ENCODE measurements at regions not wholly inside any gene's neighbourhood (a gene's known extent, or its start where the extent isn't known, plus 50 kb on each side); places are given as distances from the start of the nearest gene placed in this dataset.

DNA sequence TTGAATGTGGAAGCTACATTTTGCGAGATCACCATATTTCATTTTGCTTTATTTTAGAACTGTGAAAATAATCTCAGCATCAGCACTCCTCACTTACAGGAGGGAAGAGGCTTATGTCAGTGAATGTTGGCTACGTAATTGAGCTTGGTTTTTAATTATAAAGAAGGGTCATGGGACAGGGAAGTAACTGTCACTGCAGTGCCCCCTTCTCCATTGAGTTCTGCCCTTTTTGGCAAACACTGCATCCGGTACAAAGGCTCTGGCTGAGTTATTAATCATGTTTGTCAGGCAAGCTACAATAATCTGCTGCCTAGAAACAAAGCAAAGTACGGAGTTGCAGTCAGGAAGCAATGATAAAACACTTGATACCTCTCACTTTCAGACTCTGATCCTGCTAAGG lies 546.7 kb downstream of the SNAPC1 start:
- FAIRE-seq (no peak), ATAC-seq (no peak), DNase-seq (ENCODE audit: low spot score) (no peak)
- WGBS (ENCODE audit: low lambda C conversion rate): 6% methylated on average over 4 of the region's 4 CpGs
- no peak overlapping the region for H3K4me2 ChIP-seq (ENCODE audit: low read depth, low read length)
- H3K27me3 ChIP-seq (ENCODE audit: control insufficient read depth in 1 of 2, insufficient read depth in 2 of 2, low read length in 2 of 2): no peaks in the 10 kb centered on the region
- H3K9me3 ChIP-seq (ENCODE audit: low read length): peaks cover 26% of the 10 kb centered on the region
- no peaks in the 10 kb centered on the region for H3K79me2 ChIP-seq (ENCODE audit: insufficient read depth, low read length)
- H3K4me3 ChIP-seq (replicated peaks in 1 of 3; ENCODE audit: insufficient read depth in 1 of 3, low read depth in 2 of 3, low read length in 3 of 3): no peak overlapping the region
- in situ Hi-C loops (cut with HindIII; ENCODE audit: extremely low pct_ligation_motif_present, low pct_unique_long_range_greater_than_20kb): no loop called here
- no peak for TF ChIP-seq ZNF124 (CRISPR knock-in tag; IDR thresholded peaks at IDR 0.05)
- TF ChIP-seq TEAD3 (CRISPR knock-in tag; optimal IDR thresholded peaks at IDR 0.05; ENCODE audit: borderline replicate concordance): no peak
- TF ChIP-seq ZNF724P (CRISPR knock-in tag; IDR thresholded peaks at IDR 0.05; ENCODE audit: borderline replicate concordance): no peak
- no peak for TF ChIP-seq ZIK1 (CRISPR knock-in tag; IDR thresholded peaks at IDR 0.05; ENCODE audit: borderline replicate concordance, low read depth)
- no peak for TF ChIP-seq AGO2 (optimal IDR thresholded peaks at IDR 0.05; ENCODE audit: low read depth, low read length)
- TF ChIP-seq RCOR2 (CRISPR knock-in tag; IDR thresholded peaks at IDR 0.05): no peak
- TF ChIP-seq, protein P1, sequence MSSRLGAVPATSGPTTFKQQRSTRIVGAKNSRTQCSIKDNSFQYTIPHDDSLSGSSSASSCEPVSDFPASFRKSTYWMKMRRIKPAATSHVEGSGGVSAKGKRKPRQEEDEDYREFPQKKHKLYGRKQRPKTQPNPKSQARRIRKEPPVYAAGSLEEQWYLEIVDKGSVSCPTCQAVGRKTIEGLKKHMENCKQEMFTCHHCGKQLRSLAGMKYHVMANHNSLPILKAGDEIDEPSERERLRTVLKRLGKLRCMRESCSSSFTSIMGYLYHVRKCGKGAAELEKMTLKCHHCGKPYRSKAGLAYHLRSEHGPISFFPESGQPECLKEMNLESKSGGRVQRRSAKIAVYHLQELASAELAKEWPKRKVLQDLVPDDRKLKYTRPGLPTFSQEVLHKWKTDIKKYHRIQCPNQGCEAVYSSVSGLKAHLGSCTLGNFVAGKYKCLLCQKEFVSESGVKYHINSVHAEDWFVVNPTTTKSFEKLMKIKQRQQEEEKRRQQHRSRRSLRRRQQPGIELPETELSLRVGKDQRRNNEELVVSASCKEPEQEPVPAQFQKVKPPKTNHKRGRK (CRISPR knock-in tag; IDR thresholded peaks at IDR 0.05): no peak
- TF ChIP-seq, protein P2, sequence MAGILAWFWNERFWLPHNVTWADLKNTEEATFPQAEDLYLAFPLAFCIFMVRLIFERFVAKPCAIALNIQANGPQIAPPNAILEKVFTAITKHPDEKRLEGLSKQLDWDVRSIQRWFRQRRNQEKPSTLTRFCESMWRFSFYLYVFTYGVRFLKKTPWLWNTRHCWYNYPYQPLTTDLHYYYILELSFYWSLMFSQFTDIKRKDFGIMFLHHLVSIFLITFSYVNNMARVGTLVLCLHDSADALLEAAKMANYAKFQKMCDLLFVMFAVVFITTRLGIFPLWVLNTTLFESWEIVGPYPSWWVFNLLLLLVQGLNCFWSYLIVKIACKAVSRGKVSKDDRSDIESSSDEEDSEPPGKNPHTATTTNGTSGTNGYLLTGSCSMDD (CRISPR knock-in tag; IDR thresholded peaks at IDR 0.05): no peak
- no peak for TF ChIP-seq ZNF282 (IDR thresholded peaks at IDR 0.05; ENCODE audit: partially characterized antibody)
- no peaks in the 10 kb centered on the region for H4K20me1 ChIP-seq (ENCODE audit: insufficient read depth, low read length)
- no peaks in the 10 kb centered on the region for H3K36me3 ChIP-seq (replicated peaks in 1 of 2; ENCODE audit: control insufficient read depth in 1 of 2, insufficient read depth in 2 of 2, low read length in 2 of 2)
- H3K4me1 ChIP-seq (ENCODE audit: insufficient read depth, low read length): no peaks in the 10 kb centered on the region
- ChIA-PET POLR2A (no interaction called here), CTCF (ENCODE audit: low intra/inter-chr PET ratio, low total read pairs) (no interaction called here)
- no peak overlapping the region for H3K27ac ChIP-seq (ENCODE audit: extremely low read length, insufficient read depth, low read length)
- intact Hi-C loops (cut with micrococcal nuclease; ENCODE audit: unreplicated experiment): no loop called here
- H3K9ac ChIP-seq (ENCODE audit: insufficient read depth, low read depth, low read length): no peak overlapping the region
- no peak overlapping the region for H2AFZ ChIP-seq (ENCODE audit: low read length)
- no TSS peak for BruUV-seq (replicated peaks)

Measured in HepG2 (cell line).